ENCODE measurements at regions not wholly inside any gene's neighbourhood (a gene's known extent, or its start where the extent isn't known, plus 50 kb on each side); places are given as distances from the start of the nearest gene placed in this dataset.

DNA sequence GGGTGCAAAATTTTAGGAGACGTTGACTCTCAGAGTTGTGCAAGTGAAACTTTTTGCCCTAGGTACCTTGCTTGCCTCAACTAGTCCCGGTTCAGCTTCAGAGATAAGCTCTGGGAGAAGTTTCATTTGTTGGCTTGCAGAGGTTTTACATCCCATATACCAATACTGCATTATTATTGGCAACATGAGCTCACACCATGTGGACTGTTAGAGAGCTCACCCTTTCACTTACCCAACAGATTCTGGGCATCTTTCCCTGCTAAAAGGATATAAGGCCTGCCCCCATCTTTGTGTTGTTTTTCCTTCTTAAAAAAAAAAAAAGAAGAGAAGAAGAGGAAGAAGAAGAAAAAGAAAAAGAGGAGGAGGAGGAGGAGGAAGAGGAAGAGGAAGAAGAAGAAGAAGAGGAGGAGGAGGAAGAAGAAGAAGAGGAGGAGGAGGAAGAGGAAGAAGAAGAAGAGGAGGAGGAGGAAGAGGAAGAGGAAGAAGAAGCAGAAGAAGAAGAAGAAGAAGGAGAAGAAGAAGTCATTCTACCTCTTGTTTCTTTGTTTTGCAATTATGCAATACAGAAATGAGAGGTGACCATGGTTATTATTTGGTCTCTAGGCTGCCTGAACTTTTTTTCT, 292.6 kb upstream of the IRX3 start:
- Histone ChIP-seq H3K27ac (ENCODE audit: low read depth) (no peak overlapping the region), H3K36me3 (ENCODE audit: insufficient read depth) (no peaks in the 10 kb centered on the region), H3K4me1 (ENCODE audit: insufficient read depth) (no peaks in the 10 kb centered on the region), H3K4me3 (ENCODE audit: low read depth, low read length) (no peak overlapping the region)
- no peak for DNase-seq (ENCODE audit: extremely low spot score)
- 84% methylated on average over 2 of the region's 2 CpGs for WGBS

DNA sequence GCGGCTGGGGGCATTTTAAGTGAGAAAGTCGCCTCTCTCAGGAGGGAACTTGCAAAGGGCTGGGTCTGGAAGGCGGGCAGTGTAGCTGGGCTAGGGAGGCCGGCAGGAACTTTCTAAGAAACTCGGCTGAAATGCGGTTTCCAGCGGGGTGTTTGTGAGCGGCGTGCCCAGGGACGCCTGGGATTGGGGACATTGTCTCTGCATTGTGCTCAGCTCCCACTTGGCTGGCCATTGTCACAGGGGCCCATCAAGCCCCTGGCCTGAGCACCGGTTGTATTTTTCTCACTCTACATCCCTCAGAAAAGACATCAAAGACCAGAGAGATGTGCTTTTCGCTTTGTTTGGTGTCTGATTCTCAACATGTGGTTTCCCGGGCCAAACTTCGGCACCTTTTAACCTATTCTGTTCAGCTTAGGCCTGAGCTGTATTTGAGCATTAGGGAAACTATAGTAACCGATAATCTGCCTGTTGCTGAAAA, 291.1 kb upstream of the IRX3 start:
- no peak for DNase-seq (ENCODE audit: extremely low spot score)
- no peaks in the 10 kb centered on the region for H3K36me3 ChIP-seq (ENCODE audit: insufficient read depth)
- WGBS, result 34% methylated on average over 15 of the region's 15 CpGs

DNA sequence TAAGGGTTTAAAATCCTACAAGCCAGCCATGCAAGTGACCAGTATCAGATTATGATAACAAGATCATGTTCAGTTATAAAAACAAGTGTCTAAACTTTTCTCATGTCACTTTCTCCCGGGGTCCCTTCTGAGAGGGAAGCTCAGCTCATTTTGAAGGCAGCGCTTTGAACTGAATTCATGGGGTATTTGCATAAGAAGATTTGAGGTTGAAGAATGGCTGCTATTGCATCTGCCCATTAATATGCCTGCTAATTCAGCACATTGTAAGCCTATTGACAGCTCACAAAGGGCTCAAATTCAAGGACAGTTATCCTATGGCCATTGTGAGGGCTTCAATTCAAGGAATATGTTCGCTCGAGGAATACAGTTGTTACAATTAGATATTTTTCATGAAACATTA, 290.2 kb upstream of the IRX3 start:
- H3K4me1 ChIP-seq (ENCODE audit: insufficient read depth), result no peaks in the 10 kb centered on the region
- 56% methylated on average over 4 of the region's 4 CpGs for WGBS
- no peak for DNase-seq (ENCODE audit: extremely low spot score)
- no peak overlapping the region for H3K4me3 ChIP-seq (ENCODE audit: low read depth, low read length)
- H3K27ac ChIP-seq (ENCODE audit: low read depth), result no peak overlapping the region
- no peaks in the 10 kb centered on the region for H3K36me3 ChIP-seq (ENCODE audit: insufficient read depth)

More for the DNA sequence above, 291.1 kb upstream of the IRX3 start:
- Histone ChIP-seq H3K4me3 (ENCODE audit: low read depth, low read length) (no peak overlapping the region), H3K27ac (ENCODE audit: low read depth) (no peak overlapping the region), H3K4me1 (ENCODE audit: insufficient read depth) (no peaks in the 10 kb centered on the region)

DNA sequence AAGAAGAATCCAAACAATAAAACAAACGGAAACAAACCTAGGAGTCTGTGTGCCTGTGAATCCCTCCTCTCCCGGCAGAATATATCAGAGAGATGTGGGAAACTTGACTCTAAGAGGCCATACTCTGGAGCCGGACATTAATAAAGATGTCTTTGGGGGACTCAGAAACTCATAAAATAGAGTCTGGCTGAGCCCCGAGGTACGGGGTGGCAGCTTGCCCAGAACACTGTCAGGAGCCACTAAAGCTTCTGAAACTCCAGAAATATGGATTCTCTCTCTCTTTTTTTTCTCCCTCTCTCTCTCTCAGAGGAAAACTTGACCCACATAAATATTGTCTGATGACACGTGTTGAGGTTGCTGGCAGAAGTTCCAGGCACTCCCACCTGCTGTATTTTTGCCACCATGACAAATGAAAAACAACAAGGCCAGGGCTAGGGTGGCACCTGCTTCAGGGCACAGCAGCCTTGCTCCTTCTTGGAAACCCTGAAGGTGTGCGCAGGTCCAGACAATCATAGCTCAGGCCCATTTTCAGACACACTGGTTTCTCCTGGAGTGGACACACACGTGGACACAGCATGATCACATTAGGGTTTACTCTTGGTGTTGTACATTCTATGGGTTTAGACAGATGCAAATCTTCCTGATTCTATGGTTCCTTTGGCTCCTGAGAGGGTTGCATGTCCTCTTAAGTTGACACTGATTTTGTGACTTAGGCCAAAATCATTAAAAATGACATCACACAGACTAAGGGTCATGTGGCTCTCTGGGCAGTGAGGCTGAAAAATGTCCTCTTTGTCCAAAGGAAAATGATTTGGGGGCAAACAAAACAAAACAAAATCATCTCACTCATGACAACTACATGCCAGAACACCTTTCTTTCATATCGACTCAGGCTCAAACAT, 282.6 kb upstream of the IRX3 start:
- no peaks in the 10 kb centered on the region for H3K36me3 ChIP-seq (ENCODE audit: insufficient read depth)
- H3K27ac ChIP-seq (ENCODE audit: low read depth), result no peak overlapping the region
- H3K4me3 ChIP-seq (ENCODE audit: low read depth, low read length), result no peak overlapping the region
- 40% methylated on average over 9 of the region's 9 CpGs for WGBS
- DNase-seq (ENCODE audit: extremely low spot score), result peak; percentile 47
- H3K4me1 ChIP-seq (ENCODE audit: insufficient read depth), result no peaks in the 10 kb centered on the region

DNA sequence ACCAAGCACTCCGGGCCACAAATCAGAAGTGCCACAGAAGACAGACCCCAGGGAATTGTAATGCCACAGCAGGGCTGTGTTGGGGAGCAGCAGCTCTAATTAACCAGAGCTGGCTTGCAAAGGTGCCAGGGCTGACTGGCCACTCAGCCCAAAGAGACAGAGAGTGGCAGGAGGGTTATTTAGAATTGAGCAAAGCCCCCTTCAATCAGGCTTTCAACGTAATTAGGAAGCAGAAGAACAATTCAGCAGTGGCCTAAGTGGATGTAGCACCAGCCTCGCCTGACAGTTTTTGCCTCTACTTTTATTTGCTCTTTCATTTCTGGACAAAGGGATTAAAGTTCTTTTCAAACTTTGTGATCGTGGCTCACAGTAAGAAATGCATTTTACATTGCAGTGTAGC, 278.3 kb upstream of the IRX3 start:
- no peak overlapping the region for H3K27ac ChIP-seq (ENCODE audit: low read depth)
- no peaks in the 10 kb centered on the region for H3K4me1 ChIP-seq (ENCODE audit: insufficient read depth)
- DNase-seq (ENCODE audit: extremely low spot score), result no peak
- 63% methylated on average over 4 of the region's 4 CpGs for WGBS
- no peak overlapping the region for H3K4me3 ChIP-seq (ENCODE audit: low read depth, low read length)
- H3K36me3 ChIP-seq (ENCODE audit: insufficient read depth), result no peaks in the 10 kb centered on the region

DNA sequence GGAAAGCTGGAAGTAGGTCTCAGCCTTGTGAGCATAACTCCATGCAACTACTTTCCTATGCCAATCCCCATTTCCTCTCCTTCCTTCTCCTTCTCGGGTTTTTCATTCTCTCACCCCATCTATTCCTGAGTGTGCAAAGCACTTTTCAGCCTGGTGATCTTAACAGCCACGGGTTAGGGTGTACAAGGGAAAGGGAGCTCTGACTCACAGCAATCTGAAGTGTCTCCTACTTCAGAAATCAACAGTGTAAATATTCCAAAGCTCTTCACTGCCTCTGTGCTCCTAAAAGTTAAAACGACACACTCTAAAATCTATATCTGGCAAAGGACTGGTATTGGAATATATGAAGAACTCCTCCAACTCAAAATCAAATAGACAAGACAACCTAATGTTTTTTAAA, 268.0 kb upstream of the IRX3 start:
- WGBS, result 79% methylated on average over 3 of the region's 3 CpGs
- no peak overlapping the region for H3K27ac ChIP-seq (ENCODE audit: low read depth)
- H3K36me3 ChIP-seq (ENCODE audit: insufficient read depth), result no peaks in the 10 kb centered on the region
- DNase-seq (ENCODE audit: extremely low spot score), result no peak
- no peaks in the 10 kb centered on the region for H3K4me1 ChIP-seq (ENCODE audit: insufficient read depth)
- no peak overlapping the region for H3K4me3 ChIP-seq (ENCODE audit: low read depth, low read length)

DNA sequence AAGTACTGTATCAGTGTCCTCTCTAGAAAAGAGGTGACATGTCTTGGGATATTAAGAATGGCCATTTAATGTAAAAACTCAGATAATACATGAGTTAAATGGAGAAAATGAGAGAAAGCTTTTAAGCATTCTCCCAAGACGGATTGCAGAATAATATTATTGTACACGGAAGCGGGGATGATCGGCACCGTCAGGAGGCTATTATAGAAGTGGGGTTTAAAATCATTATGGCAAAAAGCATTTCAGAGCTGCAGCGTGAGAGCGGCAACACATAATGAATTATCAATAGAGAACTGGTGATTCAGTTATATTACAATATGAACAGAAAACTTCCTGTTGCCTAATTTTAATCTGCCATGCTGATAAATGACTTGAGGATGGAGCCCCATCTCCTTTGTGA, 261.7 kb upstream of the IRX3 start:
- 87% methylated on average over 7 of the region's 7 CpGs for WGBS
- Histone ChIP-seq H3K4me1 (ENCODE audit: insufficient read depth) (no peaks in the 10 kb centered on the region), H3K36me3 (ENCODE audit: insufficient read depth) (no peaks in the 10 kb centered on the region), H3K27ac (ENCODE audit: low read depth) (no peak overlapping the region), H3K4me3 (ENCODE audit: low read depth, low read length) (no peak overlapping the region)
- DNase-seq (ENCODE audit: extremely low spot score), result no peak

DNA sequence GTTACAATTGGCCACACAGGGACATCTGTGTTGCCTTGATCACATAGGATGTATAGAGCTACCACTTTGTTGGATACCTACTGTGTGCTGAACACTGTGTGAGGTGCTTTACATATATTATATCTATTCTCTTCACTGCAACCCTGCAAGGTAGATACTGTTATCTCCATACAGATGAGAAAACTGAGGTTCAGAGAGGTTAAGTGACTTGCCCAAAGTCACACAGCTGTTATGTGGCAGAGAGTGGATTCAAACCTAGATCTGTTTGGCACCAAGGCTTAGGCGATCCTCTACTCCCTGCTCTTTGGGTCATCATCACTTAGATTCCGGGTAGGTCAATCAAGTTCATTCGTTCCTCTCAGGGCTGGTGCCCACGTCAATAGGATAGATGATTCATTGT, 260.5 kb upstream of the IRX3 start:
- no peak overlapping the region for H3K27ac ChIP-seq (ENCODE audit: low read depth)
- H3K4me3 ChIP-seq (ENCODE audit: low read depth, low read length), result no peak overlapping the region
- H3K4me1 ChIP-seq (ENCODE audit: insufficient read depth), result no peaks in the 10 kb centered on the region
- 91% methylated on average over 4 of the region's 4 CpGs for WGBS
- DNase-seq (ENCODE audit: extremely low spot score), result no peak
- no peaks in the 10 kb centered on the region for H3K36me3 ChIP-seq (ENCODE audit: insufficient read depth)

DNA sequence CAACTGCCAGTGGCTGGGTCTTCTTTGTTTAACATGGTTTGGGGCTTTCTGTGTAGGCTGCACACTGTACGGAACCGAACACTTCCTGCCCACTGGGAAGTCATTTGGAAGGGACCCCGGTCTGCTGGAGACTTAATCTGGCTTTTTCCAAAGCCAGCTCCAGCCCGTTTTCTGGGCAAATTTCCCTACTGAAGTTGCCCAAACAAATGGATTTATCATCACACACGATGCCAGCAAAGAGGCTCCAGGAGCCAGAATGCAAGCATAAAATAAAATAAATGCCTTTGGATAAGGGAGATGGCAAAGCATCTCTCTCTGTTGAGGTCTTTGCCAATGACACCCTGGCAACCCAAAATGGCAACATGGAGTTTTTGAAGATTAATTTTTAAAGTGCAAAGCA, 259.9 kb upstream of the IRX3 start:
- Histone ChIP-seq H3K4me1 (ENCODE audit: insufficient read depth) (no peaks in the 10 kb centered on the region), H3K27ac (ENCODE audit: low read depth) (no peak overlapping the region), H3K4me3 (ENCODE audit: low read depth, low read length) (no peak overlapping the region), H3K36me3 (ENCODE audit: insufficient read depth) (no peaks in the 10 kb centered on the region)
- WGBS, result 29% methylated on average over 5 of the region's 5 CpGs
- no peak for DNase-seq (ENCODE audit: extremely low spot score)

DNA sequence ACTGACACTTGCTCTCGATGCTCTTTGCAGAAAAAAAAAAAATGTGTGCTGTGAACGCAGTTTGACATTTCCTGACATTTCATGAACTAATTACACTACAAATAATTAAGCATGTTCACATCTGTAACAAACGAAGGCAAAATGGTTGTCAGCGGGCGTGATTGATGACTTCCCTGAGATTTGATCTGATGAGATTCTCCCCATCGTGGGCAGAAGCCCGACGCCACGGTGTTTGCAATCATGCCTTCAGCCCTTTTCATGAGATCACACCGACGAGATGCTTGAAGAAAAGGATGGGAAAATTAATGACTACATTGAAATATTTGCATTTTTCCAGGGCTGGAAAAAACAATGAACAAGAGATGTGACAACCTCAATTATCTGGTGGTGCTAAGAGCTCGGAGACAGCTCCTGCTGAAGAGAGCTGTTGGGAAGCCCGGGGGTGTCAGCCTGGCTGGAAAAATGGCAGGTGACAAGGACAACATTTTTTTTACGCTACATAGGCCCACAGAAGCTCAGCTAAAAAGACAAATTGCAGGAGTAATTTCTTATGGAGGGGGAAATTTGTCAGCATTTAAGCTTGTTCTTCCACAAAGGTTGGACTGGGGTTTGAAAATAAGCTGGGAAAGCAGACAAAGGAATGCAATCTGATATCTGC, 259.4 kb upstream of the IRX3 start:
- Histone ChIP-seq H3K4me3 (ENCODE audit: low read depth, low read length) (no peak overlapping the region), H3K27ac (ENCODE audit: low read depth) (no peak overlapping the region), H3K36me3 (ENCODE audit: insufficient read depth) (no peaks in the 10 kb centered on the region), H3K4me1 (ENCODE audit: insufficient read depth) (no peaks in the 10 kb centered on the region)
- 54% methylated on average over 14 of the region's 14 CpGs for WGBS
- DNase-seq (ENCODE audit: extremely low spot score), result no peak

DNA sequence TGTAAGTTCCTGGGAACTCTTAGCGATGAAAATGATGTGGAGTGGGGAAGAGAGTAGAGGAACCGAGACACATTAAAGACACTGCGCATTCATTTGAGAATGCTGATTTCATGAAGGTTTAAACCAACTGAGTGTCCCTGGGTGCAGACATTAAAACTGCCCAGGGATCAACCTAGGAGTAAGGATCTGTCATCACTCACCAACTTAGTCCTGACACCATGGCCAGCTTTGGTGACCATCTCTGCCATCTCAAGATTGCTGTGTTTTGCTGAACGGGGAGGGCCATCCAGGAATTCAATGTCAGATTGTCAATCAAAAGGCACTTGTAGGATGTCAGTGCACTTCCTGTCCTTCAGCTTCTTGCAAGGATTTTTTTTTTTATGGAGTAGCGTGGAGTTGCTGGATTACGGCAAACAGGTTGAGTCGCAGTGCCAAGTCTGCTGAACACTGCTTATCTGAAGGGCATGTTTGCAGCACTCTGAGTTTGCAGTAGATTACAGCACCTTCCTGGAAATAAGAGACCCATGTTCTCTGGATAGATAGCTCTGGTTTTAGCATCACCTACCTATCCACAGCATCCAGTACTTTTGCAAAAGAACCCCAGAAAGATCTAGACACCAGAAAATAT, 258.1 kb upstream of the IRX3 start:
- no peaks in the 10 kb centered on the region for H3K4me1 ChIP-seq (ENCODE audit: insufficient read depth)
- H3K4me3 ChIP-seq (ENCODE audit: low read depth, low read length), result no peak overlapping the region
- WGBS, result 58% methylated on average over 7 of the region's 7 CpGs
- H3K27ac ChIP-seq (ENCODE audit: low read depth), result no peak overlapping the region
- no peaks in the 10 kb centered on the region for H3K36me3 ChIP-seq (ENCODE audit: insufficient read depth)
- DNase-seq (ENCODE audit: extremely low spot score), result no peak

DNA sequence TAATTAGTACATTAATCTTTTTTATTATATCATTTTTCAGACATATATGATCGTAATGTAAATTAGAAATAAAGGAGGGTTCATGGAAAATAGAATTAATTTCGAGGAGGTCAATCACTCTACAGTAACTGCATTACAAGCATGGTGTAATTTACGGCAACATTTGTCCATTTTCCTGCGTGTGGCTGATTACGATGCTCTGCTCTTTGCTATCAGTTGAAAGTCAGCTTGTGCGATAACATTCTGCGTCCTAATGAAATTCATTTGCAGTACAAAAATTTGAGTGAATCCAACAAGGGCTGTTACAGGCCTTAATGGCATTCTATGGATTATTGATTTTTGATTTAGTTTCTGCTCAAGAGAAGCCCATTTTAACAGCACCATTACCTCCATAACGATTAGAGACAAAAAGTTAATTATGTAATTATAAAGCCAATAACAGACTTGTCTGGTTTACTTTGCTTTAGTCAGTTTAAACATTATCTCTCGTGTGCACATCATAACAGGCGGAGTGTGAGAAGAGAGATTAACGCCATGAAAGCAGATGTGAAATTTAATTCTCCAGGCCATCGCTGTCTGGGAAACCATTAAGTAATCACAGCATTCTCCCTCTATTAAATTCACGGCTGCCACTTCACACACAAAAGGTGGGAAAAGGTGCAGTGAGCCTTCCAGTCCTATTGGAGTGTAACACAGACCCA, 256.4 kb upstream of the IRX3 start:
- H3K27ac ChIP-seq (ENCODE audit: low read depth), result no peak overlapping the region
- no peak overlapping the region for H3K4me3 ChIP-seq (ENCODE audit: low read depth, low read length)
- no peaks in the 10 kb centered on the region for H3K36me3 ChIP-seq (ENCODE audit: insufficient read depth)
- H3K4me1 ChIP-seq (ENCODE audit: insufficient read depth), result no peaks in the 10 kb centered on the region
- WGBS, result 59% methylated on average over 13 of the region's 13 CpGs
- no peak for DNase-seq (ENCODE audit: extremely low spot score)

DNA sequence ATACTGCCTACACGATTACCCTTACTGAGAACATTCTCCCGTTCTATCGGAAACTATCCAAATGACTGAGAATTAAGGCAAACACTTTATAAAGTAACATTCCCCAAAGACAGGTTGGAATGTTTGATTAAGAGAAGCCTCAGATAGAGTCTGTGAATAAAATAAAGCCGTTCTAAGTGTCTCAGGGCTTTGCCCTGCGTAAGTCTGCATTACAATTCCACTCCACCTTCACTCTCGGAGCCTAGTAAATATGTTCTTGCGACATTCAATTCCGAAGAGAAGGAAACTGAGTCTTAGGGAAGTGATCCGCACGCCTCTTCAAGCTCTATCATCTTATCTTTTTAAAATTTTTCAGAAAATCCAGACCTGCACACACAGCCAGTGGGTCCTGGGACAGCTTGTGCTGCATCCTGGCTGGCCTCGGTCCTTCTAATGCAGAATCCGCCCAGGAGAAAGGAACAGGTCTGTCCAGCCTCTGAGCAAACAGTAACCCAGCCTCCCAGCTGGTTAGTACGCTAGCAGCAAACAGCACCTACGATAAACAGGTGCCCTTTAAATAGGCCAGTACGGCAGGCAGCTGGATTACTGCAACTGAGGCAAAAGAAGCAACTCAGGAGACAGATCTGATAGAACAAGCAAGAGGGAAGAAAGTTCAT, 254.1 kb upstream of the IRX3 start:
- no peaks in the 10 kb centered on the region for H3K36me3 ChIP-seq (ENCODE audit: insufficient read depth)
- no peak overlapping the region for H3K27ac ChIP-seq (ENCODE audit: low read depth)
- no peaks in the 10 kb centered on the region for H3K4me1 ChIP-seq (ENCODE audit: insufficient read depth)
- 61% methylated on average over 15 of the region's 15 CpGs for WGBS
- no peak for DNase-seq (ENCODE audit: extremely low spot score)
- no peak overlapping the region for H3K4me3 ChIP-seq (ENCODE audit: low read depth, low read length)
